Heart right ventricle (tissue), 16 donors: ENCODE measurements at regions not wholly inside any gene's neighbourhood (a gene's known extent, or its start where the extent isn't known, plus 50 kb on each side); places are given as distances from the start of the nearest gene placed in this dataset.

Experiments
- ATAC-seq, 8 donors: fragments of 200-7000 bp; cut with Tn5 transposase; one replicate each; pipeline ENCODE4 v1.9.1; 2020; ENCODE audit warnings: mild to moderate bottlenecking in 8 of 8, moderate library complexity in 8 of 8, moderate number of reproducible peaks in 1 of 8
- DNase-seq, 2 donors: peaks; one replicate each; pipeline ENCODE4 v3.0.0-alpha.2; 2020
- H3K27ac ChIP-seq, 10 donors: fragments of 200-600 bp; sonication (generic) in 2 of 10; one replicate each; pipeline versions ENCODE4 v1.5.0 to v1.8.0; 2020 to 2022; ENCODE audit warnings: mild to moderate bottlenecking in 3 of 10
- H3K27me3 ChIP-seq, 7 donors: fragments of 200-600 bp; one replicate each; pipeline ENCODE4 v1.8.0; 2021 to 2022; ENCODE audit warnings: mild to moderate bottlenecking in 2 of 7
- H3K36me3 ChIP-seq, 9 donors: fragments of 200-600 bp; sonication (generic) in 1 of 9; one replicate each; pipeline versions ENCODE4 v1.5.0 to v1.8.0; 2020 to 2022; ENCODE audit warnings: mild to moderate bottlenecking in 2 of 9
- H3K4me1 ChIP-seq, 9 donors: fragments of 200-600 bp; sonication (generic) in 1 of 9; one replicate each; pipeline versions ENCODE4 v1.5.0 to v1.8.0; 2020 to 2022; ENCODE audit warnings: mild to moderate bottlenecking in 4 of 9
- H3K4me3 ChIP-seq, 10 donors: fragments of 200-600 bp; sonication (generic) in 2 of 10; one replicate each; pipeline versions ENCODE4 v1.5.0 to v1.8.0; 2020 to 2022; ENCODE audit warnings: mild to moderate bottlenecking in 7 of 10, moderate library complexity in 2 of 10
- H3K9me3 ChIP-seq, 11 donors: fragments of 200-600 bp in 10 of 11; sonication (generic) in 2 of 11; one replicate each; pipeline versions ENCODE4 v1.5.0 to v1.8.0; 2013 to 2022; ENCODE audit warnings: mild to moderate bottlenecking in 2 of 11, control low read depth in 1 of 11, moderate library complexity in 1 of 11
- CTCF ChIP-seq, 9 donors: fragments of 200-600 bp; sonication (generic) in 2 of 9; IDR thresholded peaks; one replicate each; pipeline versions ENCODE4 v1.5.0 to v1.8.0; 2021 to 2022; ENCODE audit warnings: antibody characterized with exemption in 9 of 9, mild to moderate bottlenecking in 5 of 9, moderate library complexity in 1 of 9
- WGBS, 2 donors: extraction: QIAGEN DNeasy Blood & Tissue Kit; methylation state at CpG; one replicate each; pipeline ENCODE4 v1.1.7; 2013; ENCODE audit warnings: inconsistent platforms in 1 of 2; 5-methylcytosine and 5-hydroxymethylcytosine counted together
- intact Hi-C, 10 donors: fragments of 100-400 bp; cut with DNase I; formaldehyde crosslinking; loops; one replicate each; pipeline versions ENCODE4 v1.11.1 to v1.14.2; 2022
- donor health status: Arrhythmogenic right ventricular cardiomyopathy.
- donor health status: ischemic (EF 13 %, LVEDD 7.1; RV severe dilation, severe dysfunction).
- donor health status: healthy with polysubstance abuse.
- donor health status: DM: no; HTN: yes; CAD: no.
- donor health status: DM: no; HTN: no; CAD: no.
- donor health status: ischemic (EF 25% LVEDD 6.9; RV normal size, moderate dysfunction).
- donor health status: ischemic (EF 25% LVEDD 5.7; RV mildly dilated, moderate dysfunction).
- donor health status: healthy.
- donor health status: DM: yes; HTN: yes; CAD: no.
- donor health status: Ischemic cardiomyopathy.
- donor health status: ischemic (EF 35%, LVEDD 5.7; RV mildly dilated, moderate dysfunction).
- donor health status: nonischemic (EF 11% LVEDD 7.7; RV severe dilation, severe dysfunction).
- donor health status: DM: yes; HTN: yes; CAD: no.
- donor health status: PGD.
- donor health status: ischemic (EF 29% LVEDD 5.4; RV normal size, mild dysfunction).
- donor health status: nonischemic (EF 23%, LVEDD 6.1; RV moderate dilation, normal function).

- 33 to 45% methylated on average over 2 of the region's 2 CpGs for WGBS, 2 donors
- intact Hi-C loops, result no loop called here
- ATAC-seq, result peak in 2 of 8 donors; percentile 54 to 60
- Histone ChIP-seq H3K27me3 (peaks cover 0 to 3% (median 0%) of the 10 kb centered on the region in 7 donors), H3K9me3 (peaks cover 0 to 10% (median 0%) of the 10 kb centered on the region in 11 donors), H3K36me3 (no peaks in the 10 kb centered on the region), H3K4me3 (no peak overlapping the region), H3K27ac (no peak overlapping the region), H3K4me1 (peaks cover 0 to 12% (median 8%) of the 10 kb centered on the region in 9 donors)
- TF ChIP-seq CTCF (IDR thresholded peaks at IDR 0.05), result no peak
- peak in 1 of 2 donors; percentile 22 for DNase-seq
Observed at GRCh38 chr9:88235615-88236014, 97.3 kb upstream of the SPATA31C2 start.

- H3K9me3 ChIP-seq, result peaks cover 0 to 10% (median 0%) of the 10 kb centered on the region in 11 donors
- H3K27ac ChIP-seq, result no peak overlapping the region
- H3K36me3 ChIP-seq, result no peaks in the 10 kb centered on the region
- no peak for ATAC-seq
- H3K4me3 ChIP-seq, result no peak overlapping the region
- peaks cover 0 to 3% (median 0%) of the 10 kb centered on the region in 7 donors for H3K27me3 ChIP-seq
- intact Hi-C loops, result no loop called here
- DNase-seq, result no peak
- peaks cover 0 to 12% (median 8%) of the 10 kb centered on the region in 9 donors for H3K4me1 ChIP-seq
- TF ChIP-seq CTCF (IDR thresholded peaks at IDR 0.05), result no peak
- WGBS, 2 donors, result 60 to 74% methylated on average over 8 of the region's 8 CpGs
Observed at GRCh38 chr9:88234114-88234513, 95.8 kb upstream of the SPATA31C2 start.

DNA sequence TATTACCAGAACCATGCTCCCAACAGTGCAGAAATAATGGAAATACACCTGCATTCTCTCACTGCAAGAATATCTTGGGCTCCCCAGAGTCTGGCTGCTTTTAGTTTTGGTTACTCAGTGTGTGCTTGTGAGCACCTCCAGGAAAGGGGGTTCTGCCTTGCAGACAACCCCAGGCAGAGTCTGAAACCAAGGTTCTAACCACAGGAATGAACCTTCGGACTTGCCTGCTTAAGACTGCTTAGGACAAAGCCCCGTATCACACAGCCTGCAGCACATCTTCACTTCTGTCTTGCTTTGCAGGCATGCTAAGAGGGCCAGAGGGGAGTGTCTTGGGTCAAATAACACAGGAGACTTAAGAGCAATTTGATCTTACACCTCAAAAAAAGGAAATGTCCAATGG is 94.8 kb upstream of the SPATA31C2 start:
- Histone ChIP-seq H3K27me3 (peaks cover 0 to 3% (median 0%) of the 10 kb centered on the region in 7 donors), H3K4me1 (peaks cover 0 to 12% (median 8%) of the 10 kb centered on the region in 9 donors), H3K4me3 (no peak overlapping the region), H3K27ac (no peak overlapping the region), H3K9me3 (peaks cover 0 to 10% (median 0%) of the 10 kb centered on the region in 11 donors), H3K36me3 (no peaks in the 10 kb centered on the region)
- TF ChIP-seq CTCF (IDR thresholded peaks at IDR 0.05), result no peak
- DNase-seq (no peak), ATAC-seq (no peak)
- intact Hi-C loops, result no loop called here
- WGBS, 2 donors, result 90 to 94% methylated on average over 2 of the region's 2 CpGs

- H3K4me1 ChIP-seq, result no peaks in the 10 kb centered on the region
- DNase-seq (no peak), ATAC-seq (no peak)
- no peak overlapping the region for H3K4me3 ChIP-seq
- WGBS, 2 donors, result 94 to 98% methylated on average over 2 of the region's 2 CpGs
- no peak for TF ChIP-seq CTCF (IDR thresholded peaks at IDR 0.05)
- no peak overlapping the region for H3K27ac ChIP-seq
- intact Hi-C loops, result no loop called here
- H3K27me3 ChIP-seq, result peaks cover 0 to 3% (median 0%) of the 10 kb centered on the region in 7 donors
- H3K36me3 ChIP-seq, result no peaks in the 10 kb centered on the region
- H3K9me3 ChIP-seq, result peaks cover 0 to 10% (median 0%) of the 10 kb centered on the region in 11 donors
Observed at GRCh38 chr9:88230612-88231011, 92.3 kb upstream of the SPATA31C2 start.
